Endodermal cell (in vitro differentiated cells): ENCODE measurements at regions not wholly inside any gene's neighbourhood (a gene's known extent, or its start where the extent isn't known, plus 50 kb on each side); places are given as distances from the start of the nearest gene placed in this dataset.
A peak's percentile ranks its signal among the peaks of the same experiment; 100 is the strongest.

ENCODE experiments used
- DNase-seq: peaks from one replicate; pipeline ENCODE4 v3.0.0-alpha.2; 2017
- H3K27ac ChIP-seq: 2 replicates; pipeline ENCODE4 v1.5.1; 2013; ENCODE audit warnings: mild to moderate bottlenecking, low read depth, low read length, moderate library complexity
- H3K27me3 ChIP-seq: 2 replicates; pipeline ENCODE4 v1.6.1; 2013; ENCODE audit warnings: mild to moderate bottlenecking, low read length, moderate library complexity; ENCODE audit not compliant: insufficient read depth, control insufficient read depth, poor library complexity, severe bottlenecking
- H3K36me3 ChIP-seq: 2 replicates; pipeline ENCODE4 v1.7.0; 2013; ENCODE audit warnings: mild to moderate bottlenecking, low read length, moderate library complexity; ENCODE audit not compliant: control insufficient read depth, insufficient read depth
- H3K4me1 ChIP-seq: one replicate; pipeline ENCODE4 v1.7.0; 2013; ENCODE audit warnings: low read length; ENCODE audit not compliant: control insufficient read depth, insufficient read depth
- H3K4me3 ChIP-seq: 2 replicates; pipeline ENCODE4 v1.5.1; 2013; ENCODE audit warnings: mild to moderate bottlenecking, low read length, moderate library complexity
- H3K9ac ChIP-seq: 2 replicates; pipeline ENCODE4 v1.6.1; 2013; ENCODE audit warnings: mild to moderate bottlenecking, low read length, moderate library complexity; ENCODE audit not compliant: poor library complexity, severe bottlenecking; ENCODE audit errors: extremely low read depth
- H3K9me3 ChIP-seq: 2 replicates; pipeline ENCODE4 v1.6.1; 2013; ENCODE audit warnings: mild to moderate bottlenecking, low read length, moderate library complexity; ENCODE audit not compliant: control insufficient read depth
- H3K27ac Mint-ChIP-seq: 2 replicates; pipeline ENCODE4 v1.8.0; 2020; ENCODE audit warnings: mixed read lengths
- H3K27me3 Mint-ChIP-seq: 2 replicates; pipeline ENCODE4 v1.8.0; 2021; ENCODE audit warnings: mild to moderate bottlenecking, mixed read lengths; ENCODE audit not compliant: insufficient read depth
- H3K36me3 Mint-ChIP-seq: 2 replicates; pipeline ENCODE4 v1.8.0; 2020; ENCODE audit warnings: low read depth, mixed read lengths
- H3K4me1 Mint-ChIP-seq: 2 replicates; pipeline ENCODE4 v1.8.0; 2020; ENCODE audit warnings: mixed read lengths
- H3K4me3 Mint-ChIP-seq: 2 replicates; pipeline ENCODE4 v1.8.0; 2020; ENCODE audit warnings: mild to moderate bottlenecking, moderate library complexity, mixed read lengths
- H3K9me3 Mint-ChIP-seq: 2 replicates; pipeline ENCODE4 v1.8.0; 2020; ENCODE audit warnings: mild to moderate bottlenecking, mixed read lengths
- CTCF ChIP-seq: fragments of 200-600 bp; sonication (generic); conservative IDR thresholded peaks from 2 replicates; pipeline ENCODE4 v1.5.0; 2021; ENCODE audit warnings: antibody characterized with exemption, mild to moderate bottlenecking
- WGBS, 2 experiments: methylation state at CpG; one replicate each; pipeline versions ENCODE4 v1.1.5 to v1.1.7; 2013; ENCODE audit warnings: missing lambda C conversion rate in 2 of 2, mixed read lengths in 1 of 2; ENCODE audit not compliant: insufficient coverage in 1 of 2, insufficient read length in 1 of 2; 5-methylcytosine and 5-hydroxymethylcytosine counted together

GRCh38 chr13:67742478-67742877 is 512.3 kb upstream of the PCDH9 start:
- Mint-ChIP-seq H3K36me3 (no peaks in the 10 kb centered on the region), H3K4me3 (no peak overlapping the region), H3K9me3 (no peaks in the 10 kb centered on the region), H3K4me1 (peaks cover 21% of the 10 kb centered on the region), H3K27me3 (peaks cover 2% of the 10 kb centered on the region), H3K27ac (no peak overlapping the region)
- H3K9ac ChIP-seq = no peak overlapping the region
- H3K27ac ChIP-seq = no peak overlapping the region
- H3K36me3 ChIP-seq = no peaks in the 10 kb centered on the region
- TF ChIP-seq CTCF = no peak
- H3K27me3 ChIP-seq = no peaks in the 10 kb centered on the region
- 49 to 50% methylated on average over 2 of the region's 2 CpGs for WGBS, 2 experiments
- peaks cover 4% of the 10 kb centered on the region for H3K4me1 ChIP-seq
- H3K4me3 ChIP-seq = no peak overlapping the region
- DNase-seq = peak; percentile 53
- H3K9me3 ChIP-seq = no peaks in the 10 kb centered on the region

GRCh38 chr13:67740871-67741535 is 510.9 kb upstream of the PCDH9 start:
- DNase-seq = no peak

GRCh38 chr13:67736646-67737420 is 506.7 kb upstream of the PCDH9 start:
- no peak overlapping the region for H3K9ac ChIP-seq
- DNase-seq = peak; percentile 82
- peak overlapping the region; percentile 69 for H3K27ac ChIP-seq
- Mint-ChIP-seq H3K9me3 (no peaks in the 10 kb centered on the region), H3K36me3 (no peaks in the 10 kb centered on the region), H3K27me3 (peaks cover 5% of the 10 kb centered on the region), H3K4me3 (no peak overlapping the region), H3K27ac (no peak overlapping the region), H3K4me1 (peaks cover 21% of the 10 kb centered on the region)
- H3K27me3 ChIP-seq = no peaks in the 10 kb centered on the region
- TF ChIP-seq CTCF = peak; percentile 83
- no peak overlapping the region for H3K4me3 ChIP-seq
- no peaks in the 10 kb centered on the region for H3K9me3 ChIP-seq
- 0 to 21% methylated on average over 1 to 2 of the region's 4 CpGs for WGBS, 2 experiments
- H3K4me1 ChIP-seq = peaks cover 4% of the 10 kb centered on the region
- no peaks in the 10 kb centered on the region for H3K36me3 ChIP-seq

More at GRCh38 chr13:67740871-67741535, 510.9 kb upstream of the PCDH9 start:
- TF ChIP-seq CTCF = no peak
- Histone ChIP-seq H3K9me3 (no peaks in the 10 kb centered on the region), H3K27ac (no peak overlapping the region), H3K4me3 (no peak overlapping the region), H3K36me3 (no peaks in the 10 kb centered on the region), H3K4me1 (peaks cover 4% of the 10 kb centered on the region), H3K9ac (no peak overlapping the region), H3K27me3 (no peaks in the 10 kb centered on the region)
- Mint-ChIP-seq H3K27ac (no peak overlapping the region), H3K9me3 (no peaks in the 10 kb centered on the region), H3K4me3 (no peak overlapping the region), H3K27me3 (peaks cover 2% of the 10 kb centered on the region), H3K4me1 (peaks cover 27% of the 10 kb centered on the region), H3K36me3 (no peaks in the 10 kb centered on the region)
- 76 to 78% methylated on average over 2 to 4 of the region's 4 CpGs for WGBS, 2 experiments
